ENCODE measurements at regions not wholly inside any gene's neighbourhood (a gene's known extent, or its start where the extent isn't known, plus 50 kb on each side); places are given as distances from the start of the nearest gene placed in this dataset.
"Not testable (repeated sequence)": the region's sequence is repeated elsewhere in the genome, so short reads cannot be mapped to it uniquely, and the experiment has no call there.

DNA sequence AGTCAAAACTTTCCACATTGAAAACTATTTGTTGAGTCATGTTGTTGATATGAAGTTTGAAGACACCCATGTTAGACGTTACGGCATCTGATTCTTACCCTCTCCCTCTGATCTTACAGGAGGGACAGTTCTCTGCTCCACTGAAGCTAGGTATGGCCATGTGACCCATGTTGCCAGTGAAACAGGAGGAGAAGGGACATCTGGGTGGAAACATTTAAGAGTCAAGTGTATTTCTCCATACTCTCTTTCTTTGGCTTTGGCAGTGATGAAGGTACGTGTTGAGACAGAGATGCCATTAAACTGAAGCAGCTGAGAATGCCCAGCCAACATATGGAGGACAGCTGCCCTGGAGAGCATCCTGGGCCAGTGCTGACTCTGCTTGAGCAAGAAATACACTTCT is 198.4 kb upstream of the PTGFR start:
- Mint-ChIP-seq H3K9me3 (no peaks in the 10 kb centered on the region), H3K27me3 (ENCODE audit: low read depth) (no peaks in the 10 kb centered on the region), H3K36me3 (ENCODE audit: insufficient read depth) (no peaks in the 10 kb centered on the region), H3K4me1 (ENCODE audit: low read depth) (no peaks in the 10 kb centered on the region), H3K4me3 (no peak overlapping the region)
- DNase-seq (no peak), ATAC-seq (no peak)

GRCh38 chr1:78297836-78298235 is 192.9 kb upstream of the PTGFR start:
- Mint-ChIP-seq H3K9me3 (no peaks in the 10 kb centered on the region), H3K27me3 (ENCODE audit: low read depth) (no peaks in the 10 kb centered on the region), H3K36me3 (ENCODE audit: insufficient read depth) (no peaks in the 10 kb centered on the region)

DNA sequence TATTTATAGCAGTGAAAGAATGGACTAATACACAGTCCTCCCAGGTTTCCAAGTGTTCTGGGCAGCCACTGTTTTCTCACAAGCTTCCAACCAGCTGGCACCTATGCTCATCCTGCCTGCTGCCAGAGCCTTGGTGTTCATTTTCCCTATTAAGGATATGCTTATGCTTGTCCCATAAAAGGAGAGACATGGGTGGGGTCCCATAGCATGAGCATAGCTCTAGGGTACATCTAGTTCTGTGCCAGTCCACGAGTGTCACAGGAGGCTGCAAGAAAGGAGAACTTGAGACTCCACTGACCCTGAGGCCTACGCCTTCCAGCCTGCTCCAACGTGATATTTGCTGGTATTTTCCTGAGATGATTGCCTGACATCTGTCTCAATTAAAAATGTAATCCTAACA is 192.4 kb upstream of the PTGFR start:
- H3K36me3 Mint-ChIP-seq (ENCODE audit: insufficient read depth) = no peaks in the 10 kb centered on the region
- ATAC-seq = no peak
- H3K27me3 Mint-ChIP-seq (ENCODE audit: low read depth) = no peaks in the 10 kb centered on the region
- H3K4me3 Mint-ChIP-seq = no peak overlapping the region
- no peaks in the 10 kb centered on the region for H3K4me1 Mint-ChIP-seq (ENCODE audit: low read depth)
- DNase-seq = no peak
- H3K9me3 Mint-ChIP-seq = no peaks in the 10 kb centered on the region

More at GRCh38 chr1:78297836-78298235, 192.9 kb upstream of the PTGFR start:
- Mint-ChIP-seq H3K4me1 (ENCODE audit: low read depth) (no peaks in the 10 kb centered on the region), H3K4me3 (no peak overlapping the region)
- DNase-seq (no peak), ATAC-seq (no peak)

DNA sequence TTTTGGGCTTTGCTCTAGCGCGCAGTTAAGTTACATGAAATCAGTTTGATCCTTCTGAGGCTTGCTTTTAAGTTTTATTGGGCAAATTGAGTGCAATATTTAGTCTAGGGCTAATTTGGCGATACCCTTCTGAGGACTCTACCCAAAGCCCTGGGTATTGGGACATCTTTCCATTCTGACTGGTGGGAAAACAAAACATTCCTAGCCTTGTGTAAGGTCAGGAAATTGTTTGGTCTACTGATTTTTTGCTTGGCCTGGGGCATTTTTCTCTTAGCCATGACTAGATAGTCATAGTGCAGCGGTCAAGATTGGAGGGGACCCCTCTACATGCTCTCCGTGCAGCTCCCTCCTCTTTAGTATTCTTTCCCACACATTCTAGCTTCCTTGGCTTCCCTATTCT is 189.6 kb upstream of the PTGFR start:
- no peaks in the 10 kb centered on the region for H3K36me3 Mint-ChIP-seq (ENCODE audit: insufficient read depth)
- ATAC-seq = no peak
- no peaks in the 10 kb centered on the region for H3K27me3 Mint-ChIP-seq (ENCODE audit: low read depth)
- H3K4me3 Mint-ChIP-seq = no peak overlapping the region
- H3K4me1 Mint-ChIP-seq (ENCODE audit: low read depth) = no peaks in the 10 kb centered on the region
- H3K9me3 Mint-ChIP-seq = no peaks in the 10 kb centered on the region
- DNase-seq = no peak

GRCh38 chr1:78303620-78304019 is 187.2 kb upstream of the PTGFR start:
- no peak for ATAC-seq
- H3K36me3 Mint-ChIP-seq (ENCODE audit: insufficient read depth) = no peaks in the 10 kb centered on the region
- DNase-seq = no peak
- H3K4me3 Mint-ChIP-seq = no peak overlapping the region
- peaks cover 2% of the 10 kb centered on the region for H3K27me3 Mint-ChIP-seq (ENCODE audit: low read depth)
- H3K9me3 Mint-ChIP-seq = no peaks in the 10 kb centered on the region
- no peaks in the 10 kb centered on the region for H3K4me1 Mint-ChIP-seq (ENCODE audit: low read depth)

DNA sequence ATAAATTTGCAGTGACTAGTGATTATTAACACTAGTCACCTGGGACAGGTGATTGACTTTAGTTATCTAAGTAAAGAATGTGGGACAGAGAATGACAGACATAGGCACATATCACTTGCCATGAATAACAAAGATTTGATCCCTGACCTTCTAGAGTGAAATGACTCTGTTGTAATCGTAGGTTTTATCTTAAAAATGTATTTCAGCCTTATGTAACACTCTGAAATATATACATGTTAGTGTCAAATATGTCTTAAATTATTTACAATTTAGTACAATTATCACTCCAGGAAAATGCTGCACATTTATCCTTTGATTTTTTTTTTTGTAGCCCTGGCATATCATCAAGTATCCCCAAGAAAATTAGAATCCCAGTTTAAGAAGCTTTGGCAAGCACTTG is 186.4 kb upstream of the PTGFR start:
- Mint-ChIP-seq H3K27me3 (ENCODE audit: low read depth) (peaks cover 2% of the 10 kb centered on the region), H3K4me3 (no peak overlapping the region), H3K4me1 (ENCODE audit: low read depth) (no peaks in the 10 kb centered on the region), H3K36me3 (ENCODE audit: insufficient read depth) (no peaks in the 10 kb centered on the region), H3K9me3 (no peaks in the 10 kb centered on the region)
- no peak for DNase-seq
- ATAC-seq = no peak

DNA sequence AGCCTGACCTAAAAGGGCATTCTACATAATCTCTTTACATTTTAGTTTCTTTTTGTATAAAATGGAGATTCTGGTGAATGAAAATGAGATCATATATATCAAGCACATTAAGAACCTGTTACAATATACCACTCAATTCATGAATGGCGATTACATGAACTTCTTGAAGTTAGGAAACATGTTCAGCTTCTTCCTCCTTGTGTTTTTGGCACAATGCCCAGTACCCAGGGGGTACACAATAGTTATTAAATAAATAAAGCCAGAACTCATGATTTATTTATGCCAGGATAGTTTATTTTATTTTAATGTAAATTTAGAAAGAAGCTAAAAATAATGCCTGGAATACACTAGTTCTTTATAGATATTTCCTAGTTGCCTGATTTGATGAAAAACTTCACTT is 186.0 kb upstream of the PTGFR start:
- DNase-seq (no peak), ATAC-seq (no peak)
- H3K36me3 Mint-ChIP-seq (ENCODE audit: insufficient read depth) = no peaks in the 10 kb centered on the region
- no peak overlapping the region for H3K4me3 Mint-ChIP-seq
- no peaks in the 10 kb centered on the region for H3K9me3 Mint-ChIP-seq
- H3K27me3 Mint-ChIP-seq (ENCODE audit: low read depth) = peaks cover 2% of the 10 kb centered on the region
- H3K4me1 Mint-ChIP-seq (ENCODE audit: low read depth) = no peaks in the 10 kb centered on the region

GRCh38 chr1:78310261-78310660 is 180.5 kb upstream of the PTGFR start:
- ATAC-seq; H3K9me3 Mint-ChIP-seq; H3K27me3 Mint-ChIP-seq (ENCODE audit: low read depth); DNase-seq; H3K4me3 Mint-ChIP-seq; H3K4me1 Mint-ChIP-seq (ENCODE audit: low read depth); H3K36me3 Mint-ChIP-seq (ENCODE audit: insufficient read depth): not testable (repeated sequence)

DNA sequence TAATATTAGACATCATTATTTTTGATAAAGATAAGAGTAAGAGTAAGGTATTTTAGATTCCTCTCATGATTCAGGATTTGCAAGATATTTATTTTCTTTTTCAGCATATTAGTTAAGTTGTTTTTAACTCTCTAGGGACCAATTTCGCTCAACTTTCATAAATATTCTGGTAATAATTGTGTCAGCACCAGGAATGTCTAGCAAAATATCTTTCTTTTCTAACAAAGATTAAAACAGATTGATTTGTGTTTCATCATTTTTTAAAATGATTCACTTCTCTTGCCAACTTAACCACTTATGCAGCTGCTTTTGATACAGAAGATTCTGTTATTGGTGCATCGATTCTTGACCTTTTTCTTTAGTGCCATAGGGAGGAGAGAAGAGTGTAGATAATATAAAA is 172.8 kb upstream of the PTGFR start:
- Mint-ChIP-seq H3K27me3 (ENCODE audit: low read depth) (no peaks in the 10 kb centered on the region), H3K4me3 (no peak overlapping the region), H3K9me3 (no peaks in the 10 kb centered on the region), H3K36me3 (ENCODE audit: insufficient read depth) (no peaks in the 10 kb centered on the region), H3K4me1 (ENCODE audit: low read depth) (no peaks in the 10 kb centered on the region)
- DNase-seq (no peak), ATAC-seq (no peak)

DNA sequence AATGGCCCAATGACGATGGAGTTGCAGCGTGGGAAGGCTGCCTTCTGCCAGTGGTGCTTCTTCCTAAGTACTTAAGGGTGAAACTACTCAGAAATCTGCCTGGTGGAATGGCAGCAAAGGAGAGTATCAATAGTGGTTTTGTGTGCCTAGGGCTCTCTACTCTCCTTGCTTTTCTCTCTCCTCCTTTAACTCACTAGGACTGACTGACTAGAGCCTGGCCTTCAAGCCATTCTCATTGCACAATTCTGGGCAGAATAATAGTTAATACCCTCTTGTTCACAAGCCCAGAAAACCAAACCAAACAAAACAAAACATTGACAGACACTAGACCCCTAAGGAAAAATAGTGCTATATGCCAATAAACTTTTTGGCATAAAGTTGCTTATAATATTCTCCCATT is 171.2 kb upstream of the PTGFR start:
- H3K27me3 Mint-ChIP-seq (ENCODE audit: low read depth) = no peaks in the 10 kb centered on the region
- H3K4me3 Mint-ChIP-seq = no peak overlapping the region
- H3K4me1 Mint-ChIP-seq (ENCODE audit: low read depth) = no peaks in the 10 kb centered on the region
- no peak for ATAC-seq
- no peaks in the 10 kb centered on the region for H3K9me3 Mint-ChIP-seq
- no peaks in the 10 kb centered on the region for H3K36me3 Mint-ChIP-seq (ENCODE audit: insufficient read depth)
- no peak for DNase-seq

DNA sequence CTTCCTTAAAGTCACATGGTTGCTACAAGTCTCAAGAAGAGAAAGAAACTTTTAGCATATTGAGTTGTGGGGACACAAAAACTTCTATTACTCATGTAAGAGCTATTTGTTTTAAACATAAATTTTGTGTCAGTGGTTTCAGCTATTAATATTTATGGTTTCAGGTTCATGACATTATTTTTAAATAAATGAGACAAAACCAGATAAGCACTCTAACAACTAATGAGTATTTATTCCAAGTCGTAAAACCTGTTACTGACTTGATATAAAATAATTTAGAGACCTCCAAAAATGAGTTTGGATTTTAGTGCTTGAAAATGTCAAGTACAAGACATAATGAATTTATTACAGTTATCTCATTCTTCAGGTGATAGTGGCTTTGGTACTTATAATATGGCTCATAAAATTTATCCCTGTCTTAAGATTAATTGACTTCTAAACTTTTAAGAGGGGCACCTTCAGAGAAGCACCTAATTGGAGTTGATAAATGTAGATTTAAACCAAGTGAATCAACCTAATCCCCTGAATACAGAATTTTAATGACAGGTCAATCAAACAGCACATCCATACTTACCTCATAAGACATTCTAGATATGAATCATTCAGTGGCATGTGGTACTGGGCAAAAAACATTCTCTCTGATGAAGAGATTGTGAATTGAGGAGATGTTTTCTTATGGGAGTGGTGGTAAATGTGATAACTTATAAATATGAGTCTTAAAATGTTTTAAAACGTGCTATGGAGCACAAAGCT is 167.7 kb upstream of the PTGFR start:
- Mint-ChIP-seq H3K27me3 (ENCODE audit: low read depth) (no peaks in the 10 kb centered on the region), H3K4me3 (no peak overlapping the region), H3K9me3 (no peaks in the 10 kb centered on the region), H3K4me1 (ENCODE audit: low read depth) (no peaks in the 10 kb centered on the region), H3K36me3 (ENCODE audit: insufficient read depth) (no peaks in the 10 kb centered on the region)
- no peak for DNase-seq
- ATAC-seq = no peak

- Mint-ChIP-seq H3K4me1 (ENCODE audit: low read depth) (no peaks in the 10 kb centered on the region), H3K27me3 (ENCODE audit: low read depth) (no peaks in the 10 kb centered on the region), H3K9me3 (no peaks in the 10 kb centered on the region), H3K36me3 (ENCODE audit: insufficient read depth) (no peaks in the 10 kb centered on the region), H3K4me3 (no peak overlapping the region)
- DNase-seq (no peak), ATAC-seq (no peak)
These were observed 165.5 kb upstream of the PTGFR start for GRCh38 chr1:78325293-78325692.

DNA sequence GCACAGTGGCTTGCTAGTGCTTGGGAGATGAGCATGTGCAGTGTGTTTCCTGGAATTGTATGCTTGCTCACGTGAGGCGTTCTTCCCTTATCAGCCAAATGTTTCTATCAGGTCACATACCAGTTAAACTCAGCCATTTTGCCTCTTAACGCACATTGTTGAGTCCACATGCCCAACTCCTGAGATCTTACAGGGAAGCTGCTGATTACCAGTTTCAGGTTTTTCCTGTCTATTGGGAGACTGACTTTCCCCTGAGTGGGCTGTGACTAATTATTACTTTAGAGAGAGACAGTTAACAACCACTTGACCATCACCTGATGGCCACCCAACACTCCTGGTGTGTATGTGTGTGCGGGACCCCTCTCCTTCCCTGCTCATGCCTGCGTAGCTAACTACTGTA is 161.3 kb upstream of the PTGFR start:
- H3K9me3 Mint-ChIP-seq = no peaks in the 10 kb centered on the region
- H3K4me3 Mint-ChIP-seq = no peak overlapping the region
- H3K36me3 Mint-ChIP-seq (ENCODE audit: insufficient read depth) = no peaks in the 10 kb centered on the region

DNA sequence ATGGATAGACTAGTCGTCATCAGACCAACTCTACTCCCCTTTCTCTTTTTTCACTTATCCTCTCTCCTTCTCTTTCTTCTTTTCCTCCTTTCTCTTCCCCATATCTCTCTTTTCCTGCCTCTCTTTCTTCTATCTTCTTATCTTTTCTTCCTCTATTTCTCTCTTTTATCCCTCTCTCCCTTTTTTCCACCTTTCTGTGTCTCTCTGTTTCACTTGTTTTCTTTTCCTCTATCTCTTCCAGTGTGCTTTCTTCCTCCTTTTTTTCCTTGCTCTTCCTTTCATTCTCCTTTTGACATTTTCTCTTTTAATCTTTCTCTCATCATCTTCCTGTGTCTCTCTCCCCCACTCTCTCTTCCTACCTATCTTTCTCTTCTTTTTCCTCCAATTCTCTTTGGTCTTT is 159.0 kb upstream of the PTGFR start:
- DNase-seq (no peak), ATAC-seq (no peak)
- Mint-ChIP-seq H3K9me3 (no peaks in the 10 kb centered on the region), H3K27me3 (ENCODE audit: low read depth) (peaks cover 2% of the 10 kb centered on the region), H3K4me1 (ENCODE audit: low read depth) (no peaks in the 10 kb centered on the region), H3K36me3 (ENCODE audit: insufficient read depth) (no peaks in the 10 kb centered on the region), H3K4me3 (no peak overlapping the region)

More for the DNA sequence above, 161.3 kb upstream of the PTGFR start:
- ATAC-seq (no peak), DNase-seq (no peak)
- no peaks in the 10 kb centered on the region for H3K27me3 Mint-ChIP-seq (ENCODE audit: low read depth)
- no peaks in the 10 kb centered on the region for H3K4me1 Mint-ChIP-seq (ENCODE audit: low read depth)

DNA sequence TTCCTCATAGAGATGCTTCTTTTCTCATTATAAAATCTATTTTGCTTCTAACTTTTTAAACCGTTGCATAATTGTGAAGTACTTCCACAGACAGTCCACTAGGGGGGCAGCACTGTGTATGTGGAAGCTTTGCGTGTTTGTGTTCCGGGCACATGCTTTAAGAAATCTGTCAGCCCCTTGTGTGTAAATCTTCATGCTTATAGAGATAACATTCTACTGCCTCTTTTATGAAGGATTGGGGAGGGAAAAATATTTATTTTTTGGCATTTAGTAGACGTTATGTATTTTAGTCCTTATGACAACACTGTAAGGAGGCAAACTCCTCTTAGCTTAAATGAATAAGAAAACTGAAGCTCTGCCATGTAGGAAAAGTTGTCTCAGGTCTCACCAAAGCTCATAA is 157.3 kb upstream of the PTGFR start:
- Mint-ChIP-seq H3K4me1 (ENCODE audit: low read depth) (no peaks in the 10 kb centered on the region), H3K27me3 (ENCODE audit: low read depth) (peaks cover 2% of the 10 kb centered on the region), H3K36me3 (ENCODE audit: insufficient read depth) (no peaks in the 10 kb centered on the region), H3K4me3 (no peak overlapping the region), H3K9me3 (no peaks in the 10 kb centered on the region)
- DNase-seq (no peak), ATAC-seq (no peak)

DNA sequence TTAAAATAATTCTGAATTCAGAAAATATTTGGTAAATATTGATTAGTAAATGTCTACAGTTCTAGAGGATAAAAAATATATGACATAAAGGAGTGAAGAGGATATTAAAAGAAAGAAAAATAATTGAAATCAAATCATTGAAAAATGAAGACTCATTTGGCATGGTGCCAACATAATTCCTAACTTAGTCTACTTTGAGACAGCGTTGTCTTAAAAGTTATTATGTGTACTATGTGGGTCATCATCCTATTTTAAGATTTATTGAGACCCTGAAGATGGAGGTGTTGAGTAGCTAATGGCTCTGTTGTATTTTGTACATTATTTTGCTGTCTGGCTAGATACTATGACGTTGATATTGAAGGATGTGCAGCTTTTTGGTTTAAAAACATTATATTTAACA is 156.7 kb upstream of the PTGFR start:
- Mint-ChIP-seq H3K9me3 (no peaks in the 10 kb centered on the region), H3K27me3 (ENCODE audit: low read depth) (peaks cover 2% of the 10 kb centered on the region), H3K4me3 (no peak overlapping the region)

More for the DNA sequence above, 156.7 kb upstream of the PTGFR start:
- H3K4me1 Mint-ChIP-seq (ENCODE audit: low read depth) = no peaks in the 10 kb centered on the region
- DNase-seq (no peak), ATAC-seq (no peak)
- no peaks in the 10 kb centered on the region for H3K36me3 Mint-ChIP-seq (ENCODE audit: insufficient read depth)
